HG03571 (cell line): ENCODE measurements at regions not wholly inside any gene's neighbourhood (a gene's known extent, or its start where the extent isn't known, plus 50 kb on each side); places are given as distances from the start of the nearest gene placed in this dataset.
"Not testable (repeated sequence)": the region's sequence is repeated elsewhere in the genome, so short reads cannot be mapped to it uniquely, and the experiment has no call there.

Experiments used
- ATAC-seq: cut with Tn5 transposase; IDR thresholded peaks from one replicate; pipeline ENCODE4 v1.9.1; 2021; ENCODE audit not compliant: unreplicated experiment

DNA sequence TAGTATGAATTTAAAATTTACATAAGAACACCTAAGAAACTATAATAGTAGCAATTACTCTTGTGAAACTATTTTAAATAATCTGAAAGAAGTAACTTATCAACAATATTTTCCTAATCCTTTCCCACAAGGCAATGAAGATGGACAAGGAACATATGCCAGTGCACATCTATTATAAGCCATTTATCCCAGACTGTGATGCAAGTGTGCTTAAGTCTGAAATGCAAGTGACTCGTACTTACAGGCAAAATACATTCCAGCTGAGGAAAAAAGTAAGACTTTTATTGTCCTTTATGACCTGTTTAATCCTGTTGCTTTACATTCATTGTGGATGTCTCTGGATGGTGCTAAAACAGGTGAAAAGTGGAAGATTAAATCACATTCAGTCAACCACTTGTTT is 709.4 kb downstream of the ZNF385D start:
- ATAC-seq: no peak

DNA sequence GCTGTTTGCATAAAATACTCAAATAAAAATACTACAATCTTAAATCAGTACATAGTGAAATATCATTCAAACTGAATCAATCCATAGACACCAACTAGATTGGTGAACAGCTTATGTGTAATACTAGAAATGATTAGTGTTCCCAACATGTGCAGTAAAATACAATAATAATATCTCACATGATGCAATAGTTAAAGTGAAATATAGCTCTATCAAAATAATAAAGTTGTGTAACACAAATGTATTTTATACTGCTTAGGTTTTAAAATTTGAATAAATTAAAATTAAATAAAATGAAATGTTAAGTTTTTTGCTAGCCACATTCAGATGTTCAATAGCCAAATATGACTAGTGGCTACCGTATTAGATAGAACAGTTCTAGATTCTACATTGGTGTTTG is 714.1 kb downstream of the ZNF385D start:
- ATAC-seq: no peak

DNA sequence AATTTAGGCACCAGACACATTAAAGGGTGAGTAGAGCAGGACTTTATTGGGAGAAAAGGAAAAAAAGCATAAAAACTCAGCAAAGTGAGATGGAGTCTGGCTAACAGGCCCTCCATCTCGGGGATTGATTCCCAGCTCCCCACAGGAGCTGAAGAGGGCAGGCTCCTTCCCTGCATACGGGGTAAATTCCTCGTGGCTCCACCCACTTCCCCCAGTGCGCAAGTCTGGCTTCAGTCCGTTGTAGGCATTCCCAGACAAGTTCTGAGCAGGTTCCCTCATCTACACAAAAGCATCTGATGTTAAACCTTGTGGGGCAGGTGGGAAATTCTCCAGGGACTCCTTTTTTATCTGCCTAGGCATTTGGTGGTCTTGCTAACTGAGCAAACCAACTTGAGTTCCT is 722.6 kb downstream of the ZNF385D start:
- no peak for ATAC-seq

DNA sequence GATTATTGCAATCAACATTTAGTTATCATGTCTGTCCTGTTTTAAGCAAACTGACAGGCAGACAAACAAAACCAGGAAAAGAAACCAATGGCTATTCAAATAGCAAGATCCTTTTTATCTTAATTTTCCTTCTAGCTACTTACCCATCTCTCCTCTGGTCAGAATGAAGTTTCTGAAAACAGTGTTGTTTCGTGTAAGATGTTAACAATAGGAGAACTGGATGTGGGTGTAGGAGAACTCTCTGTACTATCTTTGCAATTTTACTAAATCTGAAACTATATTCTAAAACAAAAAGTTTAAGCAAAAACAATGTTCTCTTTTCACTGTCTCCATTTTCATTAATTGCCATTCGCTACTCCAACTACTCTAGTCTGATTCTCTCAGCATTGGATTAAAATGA is 726.4 kb downstream of the ZNF385D start:
- no peak for ATAC-seq

DNA sequence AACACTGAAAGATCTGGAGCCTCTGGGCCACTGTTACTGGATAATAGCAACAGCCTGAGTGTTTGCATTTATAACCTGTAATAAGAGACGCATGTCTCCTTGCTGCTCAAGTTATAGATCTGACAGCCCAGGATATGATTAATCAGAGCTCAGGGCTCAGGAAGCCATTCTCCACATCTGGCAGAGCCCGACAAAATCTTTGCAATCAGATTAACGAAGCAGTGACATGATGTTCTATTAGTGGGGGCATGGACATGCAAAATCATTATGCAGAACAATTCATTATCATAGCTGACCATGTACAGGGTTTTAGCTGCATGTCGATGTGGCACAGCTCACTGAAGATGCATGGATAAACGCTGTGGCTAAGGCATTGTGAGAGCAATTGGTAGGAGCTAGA is 730.3 kb downstream of the ZNF385D start:
- ATAC-seq: no peak

DNA sequence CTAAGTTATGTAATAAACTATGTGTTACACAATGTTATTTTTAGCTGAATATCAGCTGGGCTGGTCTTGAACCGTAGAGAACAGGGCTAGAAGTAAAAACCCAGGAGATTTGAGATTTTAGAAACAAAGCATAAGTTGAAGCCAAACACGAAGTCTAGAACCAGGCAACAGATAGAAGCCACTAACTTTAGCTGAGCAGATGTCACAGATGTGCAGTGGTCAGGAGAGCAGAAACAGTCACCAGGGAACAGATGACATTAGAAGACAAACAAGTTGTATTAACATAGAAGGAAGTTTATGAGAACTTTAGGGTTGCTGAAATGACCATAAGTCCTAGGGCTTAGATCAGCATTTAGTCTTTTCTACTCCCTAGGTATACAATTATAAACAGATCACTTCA is 731.0 kb downstream of the ZNF385D start:
- no peak for ATAC-seq

DNA sequence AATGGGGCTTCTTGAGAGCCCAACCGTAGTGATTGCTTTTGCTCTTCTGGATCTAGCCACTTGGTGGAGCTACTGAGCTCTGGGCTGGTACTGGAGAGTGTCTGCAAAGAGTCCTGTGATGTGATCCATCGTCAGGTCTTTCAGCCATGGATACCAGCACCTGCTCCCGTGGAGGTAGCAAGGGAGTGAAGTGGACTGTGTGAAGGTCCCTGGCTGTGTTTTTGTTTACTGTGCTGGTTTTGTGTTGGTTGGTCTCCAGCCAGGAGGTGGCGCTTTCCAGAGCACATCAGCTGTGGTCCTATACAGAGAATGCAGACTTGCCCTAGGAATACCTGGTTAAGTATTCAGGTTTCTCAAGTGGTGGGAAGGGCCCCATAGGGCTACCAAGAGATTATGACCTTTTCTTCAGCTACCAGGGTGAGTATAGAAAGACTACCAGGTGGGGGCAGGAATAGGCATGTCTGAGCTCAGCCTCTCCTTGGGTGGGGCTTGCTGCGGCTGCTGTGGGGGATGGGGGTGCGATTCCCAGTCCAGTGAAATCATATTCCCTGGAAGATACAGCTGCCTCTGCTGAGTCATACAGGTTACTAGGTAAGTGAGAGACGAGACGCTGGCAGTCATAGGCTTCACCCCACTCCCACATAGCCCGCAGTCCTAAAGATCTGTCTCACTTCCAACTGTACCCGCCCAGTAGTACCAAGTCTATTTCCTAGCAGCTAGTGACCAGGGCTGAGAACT is 733.7 kb downstream of the ZNF385D start:
- no peak for ATAC-seq

DNA sequence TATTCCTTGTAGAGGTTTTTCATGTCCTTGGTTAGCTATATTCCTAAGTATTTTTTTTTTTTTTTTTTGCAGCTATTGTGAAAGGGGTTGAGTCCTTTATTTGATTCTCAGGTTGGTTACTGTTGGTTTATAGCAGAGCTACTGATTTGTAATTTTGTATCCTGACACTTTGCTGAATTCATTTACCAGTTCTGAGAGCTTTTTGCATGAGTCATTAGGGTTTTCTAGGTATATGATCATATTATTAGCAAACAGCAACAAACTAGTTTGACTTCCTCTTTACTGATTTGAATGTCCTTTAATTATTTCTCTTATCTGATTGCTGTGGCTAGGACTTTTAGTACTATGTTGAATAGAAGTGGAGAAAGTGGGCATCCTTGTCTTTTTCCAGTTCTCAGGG is 737.4 kb downstream of the ZNF385D start:
- ATAC-seq: no peak

DNA sequence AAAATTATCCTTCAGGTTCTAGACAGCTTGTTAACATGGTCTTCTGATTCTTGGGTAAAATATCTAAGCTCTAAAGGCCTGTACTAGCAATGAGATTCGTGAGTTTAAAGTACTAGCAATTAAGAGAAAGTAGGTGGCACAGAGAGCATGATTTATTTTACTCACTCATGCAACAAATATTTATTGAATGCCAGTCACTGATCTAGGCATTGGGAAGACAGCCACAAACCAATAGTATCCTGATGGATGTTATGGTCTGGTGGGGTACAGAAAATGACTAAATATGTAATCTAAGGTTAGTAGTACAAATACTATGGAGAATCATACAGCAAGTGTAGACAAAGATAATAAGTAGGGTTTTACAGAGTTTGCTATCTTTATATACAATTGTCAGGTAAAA is 751.3 kb downstream of the ZNF385D start:
- no peak for ATAC-seq

DNA sequence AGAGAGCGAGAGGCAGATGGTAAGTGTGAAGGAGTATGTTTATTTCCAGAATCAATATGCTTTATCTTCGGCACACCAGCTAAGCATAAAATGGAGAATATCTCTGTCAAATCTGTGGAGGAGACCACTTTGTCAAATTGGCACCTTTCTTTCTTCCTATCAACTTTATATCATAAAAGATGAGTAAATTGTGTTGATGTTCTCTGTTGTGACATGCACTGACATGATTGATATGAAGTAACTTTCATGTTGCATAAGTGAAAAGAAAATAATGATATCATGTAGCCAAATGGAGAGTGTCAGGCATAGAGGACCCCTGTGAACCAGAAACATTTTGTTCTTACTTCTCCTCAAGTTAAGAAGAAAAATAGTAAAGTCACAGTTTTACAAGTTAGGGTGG is 753.8 kb downstream of the ZNF385D start:
- no peak for ATAC-seq

DNA sequence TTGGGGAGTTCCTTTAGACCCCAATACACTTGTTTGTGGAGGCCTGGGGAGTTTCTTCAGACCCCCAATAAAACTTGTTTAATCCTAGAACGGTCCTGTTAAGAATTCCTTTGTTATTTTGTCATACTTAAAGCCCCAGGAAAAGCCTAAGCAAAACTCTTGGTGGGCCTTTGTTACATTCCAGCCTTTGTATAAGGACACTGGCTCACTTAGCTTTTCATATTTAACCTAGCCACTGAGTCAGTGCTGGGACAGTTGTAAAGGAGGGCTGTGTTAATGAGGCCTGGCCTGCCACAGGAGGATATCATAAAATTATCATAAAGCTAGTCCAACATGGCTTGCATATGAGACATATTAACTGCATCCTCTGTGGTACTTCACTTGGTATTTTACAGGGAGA is 760.1 kb downstream of the ZNF385D start:
- ATAC-seq: no peak

DNA sequence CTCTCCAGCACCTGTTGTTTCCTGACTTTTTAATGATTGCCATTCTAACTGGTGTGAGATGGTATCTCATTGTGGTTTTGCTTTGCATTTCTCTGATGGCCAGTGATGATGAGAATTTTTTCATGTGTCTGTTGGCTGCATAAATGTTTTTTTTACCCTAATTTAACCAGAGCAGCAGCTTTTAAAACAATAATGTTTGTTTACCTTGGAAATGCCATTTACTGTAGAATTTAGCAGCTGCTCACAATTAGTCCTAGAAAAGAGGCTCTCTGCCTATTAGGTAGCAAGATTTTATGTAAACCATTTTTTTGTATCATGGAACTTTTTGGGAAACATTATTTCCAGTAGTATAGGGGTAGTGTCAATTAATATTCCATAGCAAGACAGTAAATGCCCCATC is 761.4 kb downstream of the ZNF385D start:
- ATAC-seq: not testable (repeated sequence)

DNA sequence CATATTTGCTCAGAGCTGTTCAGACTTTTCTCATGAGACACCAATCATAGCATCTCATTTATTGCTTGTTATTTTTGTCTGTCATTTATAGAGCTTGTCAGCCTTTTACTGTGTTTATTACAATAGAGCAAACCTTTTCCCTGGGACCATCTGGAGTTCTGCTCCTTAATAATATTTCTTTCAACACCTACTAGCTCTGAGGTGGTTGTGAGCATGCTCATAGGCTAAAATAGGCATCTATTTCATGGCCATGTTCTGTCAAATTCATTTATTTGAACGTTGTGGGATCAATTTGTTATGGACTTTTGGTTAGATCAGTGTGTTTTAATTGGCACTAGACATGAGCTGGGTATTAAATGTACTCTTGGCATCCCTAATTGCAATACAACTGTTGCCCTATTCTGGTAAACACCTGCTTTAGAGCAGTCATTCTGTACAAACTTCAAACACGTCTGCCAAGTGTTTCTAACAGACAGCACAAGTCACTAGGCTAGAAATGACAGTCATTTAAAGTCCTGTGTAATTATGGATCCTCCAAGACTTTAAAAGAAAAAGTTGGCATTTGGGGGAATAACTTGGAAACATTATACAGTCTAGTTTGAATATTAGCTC is 766.3 kb downstream of the ZNF385D start:
- no peak for ATAC-seq

DNA sequence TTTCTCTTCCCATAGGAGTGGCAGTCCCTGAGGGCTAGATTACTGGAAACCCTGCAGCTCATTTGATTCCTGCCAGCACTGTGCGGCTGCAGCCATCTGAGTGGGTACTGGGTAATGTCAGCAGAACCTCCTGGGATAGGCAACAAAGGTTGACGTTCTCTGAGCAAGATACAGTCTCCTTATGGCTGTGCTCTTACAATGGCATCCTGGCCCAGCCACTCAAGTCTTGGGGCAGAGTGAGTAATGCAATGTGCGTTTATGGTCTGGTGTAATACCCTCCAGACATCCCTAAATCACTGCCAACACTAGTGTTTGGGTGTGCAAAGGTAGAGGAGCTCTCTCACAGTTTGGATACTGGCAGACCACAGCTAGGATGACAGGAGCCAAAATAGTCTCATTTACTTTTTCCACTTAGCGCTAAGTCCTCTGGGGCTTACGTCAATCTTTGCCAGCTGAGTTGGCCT is 775.8 kb downstream of the ZNF385D start:
- no peak for ATAC-seq

DNA sequence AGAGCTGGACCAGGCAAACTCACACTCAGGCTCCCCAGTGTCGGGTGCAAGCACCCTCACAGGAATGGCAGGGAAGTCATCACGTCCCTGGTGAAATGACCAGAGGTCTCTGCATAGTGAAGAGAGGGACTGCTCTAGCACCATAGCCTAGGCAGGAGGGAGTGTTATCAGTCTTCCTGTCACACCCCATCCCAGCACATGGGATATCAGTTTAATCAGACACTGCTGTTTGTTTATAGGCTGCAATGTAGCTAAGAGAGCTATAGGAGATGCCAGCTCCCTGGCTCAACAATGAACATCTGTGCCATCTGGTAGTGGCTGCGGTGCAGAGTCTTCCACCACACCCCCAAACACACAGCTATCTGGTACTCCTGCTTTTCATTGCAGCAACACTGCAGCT is 776.6 kb downstream of the ZNF385D start:
- no peak for ATAC-seq

DNA sequence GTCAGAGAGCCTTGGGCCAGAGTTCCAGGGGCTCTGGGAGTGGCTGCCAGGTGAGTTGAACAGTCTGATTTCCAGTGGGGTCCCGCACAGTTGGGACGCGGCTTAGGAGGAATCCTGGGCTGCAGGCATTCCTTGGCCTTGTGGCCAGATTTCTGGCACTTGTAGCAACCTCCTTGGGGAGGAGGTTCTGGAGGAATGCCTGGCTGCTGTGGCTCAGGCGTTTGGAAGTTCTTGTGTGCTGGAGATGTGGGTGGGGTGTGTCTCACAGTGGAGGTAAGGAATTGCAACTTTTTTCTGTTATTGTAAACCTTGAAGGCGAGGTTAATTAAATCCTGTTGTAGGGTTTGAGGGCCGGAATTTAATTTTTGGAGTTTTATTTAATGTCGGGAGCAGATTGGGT is 780.2 kb downstream of the ZNF385D start:
- not testable (repeated sequence) for ATAC-seq

DNA sequence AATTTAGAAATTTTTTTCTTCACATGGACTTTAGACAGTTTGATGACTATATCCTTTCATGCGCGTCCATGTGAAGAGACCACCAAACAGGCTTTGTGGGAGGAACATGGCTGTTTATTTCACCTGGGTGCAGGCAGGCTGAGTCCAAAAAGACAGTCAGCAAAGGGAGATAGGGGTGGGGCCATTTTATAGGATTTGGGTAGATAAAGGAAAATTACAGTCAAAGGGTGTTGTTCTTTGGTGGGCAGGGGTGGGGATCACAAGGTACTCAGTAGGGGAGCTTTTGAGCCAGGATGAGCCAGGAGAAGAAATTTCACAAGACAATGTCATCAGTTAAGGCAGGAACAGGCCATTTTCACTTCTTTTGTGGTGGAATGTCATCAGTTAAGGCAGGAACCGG is 781.5 kb upstream of the SGO1 start:
- ATAC-seq: not testable (repeated sequence)

DNA sequence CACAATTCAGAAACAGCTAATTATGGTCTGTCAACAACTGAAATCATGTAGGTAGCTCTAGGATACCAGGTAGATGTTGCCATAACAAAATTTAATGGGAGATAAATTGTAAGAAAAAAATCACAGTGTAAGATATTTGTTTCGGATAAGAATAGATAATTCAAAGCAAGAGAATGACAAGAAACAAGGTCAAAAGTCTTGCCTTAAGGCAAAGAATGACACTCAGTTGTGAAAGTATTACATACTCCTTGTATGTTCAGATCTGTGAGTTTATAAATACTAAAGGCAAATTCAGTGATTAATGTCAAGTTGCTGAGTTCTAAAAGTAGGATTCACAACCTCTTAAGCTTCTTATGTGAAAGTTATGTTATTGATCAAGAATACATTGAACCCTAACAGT is 772.2 kb upstream of the SGO1 start:
- no peak for ATAC-seq

DNA sequence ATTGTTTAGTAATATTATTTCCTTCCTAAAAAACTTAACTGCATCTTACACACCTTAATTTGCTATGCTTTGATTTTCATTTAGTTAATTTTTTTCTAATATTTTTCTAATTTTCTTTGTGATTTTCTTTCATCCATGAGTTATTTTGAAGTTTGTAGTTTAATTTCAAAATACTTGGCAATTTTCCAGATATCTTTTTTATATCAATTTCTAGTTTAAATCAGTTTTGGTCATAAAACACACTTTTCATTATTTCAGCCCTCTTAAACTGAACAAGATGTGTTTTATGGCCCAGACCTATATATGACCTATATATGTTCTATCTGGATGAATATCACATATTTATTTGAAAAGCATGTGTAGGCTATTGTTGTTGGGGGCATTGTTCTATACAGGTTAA is 759.9 kb upstream of the SGO1 start:
- ATAC-seq: no peak

DNA sequence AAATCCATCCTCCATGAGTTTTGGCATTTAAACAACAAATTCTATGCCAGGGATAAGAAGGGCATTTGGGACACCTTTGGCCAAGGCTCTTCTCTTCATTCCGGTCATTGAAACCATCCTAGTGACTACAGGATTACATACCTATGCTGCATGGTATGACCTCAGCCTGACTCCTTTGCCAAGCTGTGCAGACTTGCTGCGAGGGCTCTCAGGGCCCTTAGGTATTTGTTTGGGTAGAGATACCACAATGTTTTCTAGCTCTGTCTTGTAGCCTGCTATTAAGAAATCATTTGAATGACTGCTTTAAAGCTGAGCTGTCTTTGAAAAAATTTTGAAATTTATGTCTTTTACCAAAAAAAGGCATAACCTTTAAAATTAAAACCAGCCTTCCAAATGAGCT is 749.8 kb upstream of the SGO1 start:
- no peak for ATAC-seq

DNA sequence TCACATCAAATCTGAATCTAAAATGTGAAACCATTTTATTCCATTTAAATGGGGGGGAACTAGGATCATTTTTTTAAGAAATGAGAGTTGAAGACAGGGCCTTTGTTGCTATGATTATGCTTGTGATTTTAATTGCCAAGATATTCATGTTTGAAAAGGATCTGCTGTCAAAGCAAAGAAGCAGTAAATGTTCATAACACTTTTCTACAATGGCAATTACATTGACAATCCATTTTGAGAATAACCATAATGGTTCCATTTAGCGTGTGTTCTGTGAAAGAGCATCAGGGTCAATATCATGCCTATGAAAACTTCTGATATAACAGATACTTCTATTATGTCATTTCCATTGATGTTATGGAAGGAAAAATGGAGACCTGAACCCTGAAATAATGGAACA is 745.8 kb upstream of the SGO1 start:
- no peak for ATAC-seq

DNA sequence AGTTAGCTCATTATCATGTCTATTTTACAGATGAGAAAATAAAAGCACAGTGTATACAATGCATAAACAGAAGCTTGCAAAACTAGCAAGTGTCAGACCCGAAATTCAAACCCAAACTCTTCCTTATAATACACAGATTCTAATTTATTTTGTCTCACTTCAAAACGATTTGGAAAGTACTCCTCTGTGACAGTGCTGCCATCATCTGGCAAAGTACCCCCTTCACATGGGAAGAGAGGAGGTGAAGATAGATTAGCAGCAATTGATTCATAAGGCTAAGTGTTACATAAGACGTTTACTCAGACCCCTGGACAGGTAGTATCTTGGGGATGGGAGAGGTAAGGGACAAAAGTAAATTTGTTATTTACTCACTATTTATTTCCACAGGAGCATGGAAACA is 744.0 kb upstream of the SGO1 start:
- ATAC-seq: no peak
